DOHH2 (cell line): ENCODE measurements at regions not wholly inside any gene's neighbourhood (a gene's known extent, or its start where the extent isn't known, plus 50 kb on each side); places are given as distances from the start of the nearest gene placed in this dataset.
"Not testable (repeated sequence)": the region's sequence is repeated elsewhere in the genome, so short reads cannot be mapped to it uniquely, and the experiment has no call there.

Experiments used
- CTCF ChIP-seq: fragments of 200-600 bp; sonication (generic); IDR thresholded peaks from one replicate; pipeline ENCODE4 v1.5.1; 2014; ENCODE audit warnings: antibody characterized with exemption, mild to moderate bottlenecking, low read depth, low read length; ENCODE audit not compliant: poor library complexity, severe bottlenecking
- EZH2phosphoT487 ChIP-seq: fragments of 200-600 bp; sonication (generic); IDR thresholded peaks from 2 replicates; pipeline ENCODE4 v1.6.1; 2017; ENCODE audit warnings: borderline replicate concordance, mild to moderate bottlenecking, antibody characterized with exemption, low read length, moderate library complexity, mixed read lengths

- not testable (repeated sequence) for TF ChIP-seq CTCF, EZH2phosphoT487
Measured at GRCh38 chr9:42243211-42243610, 59.8 kb downstream of the SPATA31A6 start.
